ENCODE measurements at regions not wholly inside any gene's neighbourhood (a gene's known extent, or its start where the extent isn't known, plus 50 kb on each side); places are given as distances from the start of the nearest gene placed in this dataset.

DNA sequence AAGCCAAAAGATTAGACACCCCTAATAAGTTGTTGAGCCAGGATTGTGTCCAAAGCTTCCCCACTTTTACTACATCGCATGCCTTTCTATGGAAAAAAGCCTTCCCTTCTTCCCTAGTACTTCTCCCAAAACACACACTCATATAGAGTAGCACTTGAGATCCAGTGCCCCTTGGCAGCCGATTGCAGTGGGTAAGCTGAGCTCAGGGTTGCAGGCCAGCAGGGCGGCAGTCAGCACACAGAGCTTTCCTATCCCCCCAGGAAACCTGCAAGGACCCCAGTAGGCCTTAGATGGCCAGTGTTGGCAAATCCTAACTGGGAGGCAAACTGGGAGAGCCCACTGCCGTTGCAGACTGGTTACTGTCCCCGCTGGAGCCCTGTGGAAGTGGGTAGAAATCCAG, 75.7 kb upstream of the C15orf39 start:
- ChIA-PET CTCF (interaction anchor here (1.6 kb wide), 1 partner anchor 76 kb away, joined by 4 read pairs; the partner anchor contains the start of gene C15orf39), POLR2A (no interaction called here)
- Histone ChIP-seq H3K9ac (replicated peaks; ENCODE audit: extremely low read depth, insufficient read depth, low read length) (no peak overlapping the region), H4K20me1 (replicated peaks; ENCODE audit: control insufficient read depth, extremely low read depth, insufficient read depth, low read length) (no peaks in the 10 kb centered on the region), H3K79me2 (ENCODE audit: control insufficient read depth, insufficient read depth, low read length) (no peaks in the 10 kb centered on the region), H3K27ac (ENCODE audit: insufficient read depth, low read depth, low read length) (no peak overlapping the region), H3K4me2 (ENCODE audit: insufficient read depth, low read length) (no peak overlapping the region), H3K9me3 (replicated peaks; ENCODE audit: control insufficient read depth, insufficient read depth, low read length) (no peaks in the 10 kb centered on the region), H2AFZ (ENCODE audit: low read depth, low read length) (no peak overlapping the region), H3K27me3 (ENCODE audit: control insufficient read depth in 2 of 2, insufficient read depth in 2 of 2, low read length in 2 of 2) (no peaks in the 10 kb centered on the region), H3K9me1 (replicated peaks; ENCODE audit: control insufficient read depth, extremely low read depth, insufficient read depth, low read length) (no peaks in the 10 kb centered on the region), H3K4me3 (replicated peaks in 1 of 3; ENCODE audit: insufficient read depth in 1 of 3, low read depth in 1 of 3, low read length in 3 of 3) (no peak overlapping the region), H3K4me1 (ENCODE audit: control insufficient read depth, extremely low read depth, insufficient read depth, low read length) (no peaks in the 10 kb centered on the region), H3K36me3 (ENCODE audit: control insufficient read depth in 2 of 2, extremely low read depth in 1 of 2, insufficient read depth in 2 of 2, low read length in 2 of 2) (no peaks in the 10 kb centered on the region)
- no TSS peak for BruUV-seq (replicated peaks)
- intact Hi-C loops (cut with micrococcal nuclease) (loop anchor here (2.0 kb wide), 1 partner anchor 17 kb away; no protein-coding TSS in a partner anchor), dilution Hi-C loops (cut with MboI; ENCODE audit: extremely low pct_ligation_motif_present, low sequenced_read_pairs) (no loop called here)
- no peak for FAIRE-seq
- no peak for DNase-seq (ENCODE audit: low read depth, low spot score)
- TF ChIP-seq POLR2AphosphoS5 (IDR thresholded peaks at IDR 0.05; ENCODE audit: insufficient read depth, low read depth, low read length): no peak
- no peak for TF ChIP-seq FOS (IDR thresholded peaks at IDR 0.05; ENCODE audit: borderline replicate concordance, insufficient read depth, low read length)
- TF ChIP-seq, protein P1, sequence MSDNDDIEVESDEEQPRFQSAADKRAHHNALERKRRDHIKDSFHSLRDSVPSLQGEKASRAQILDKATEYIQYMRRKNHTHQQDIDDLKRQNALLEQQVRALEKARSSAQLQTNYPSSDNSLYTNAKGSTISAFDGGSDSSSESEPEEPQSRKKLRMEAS (IDR thresholded peaks at IDR 0.05; ENCODE audit: insufficient read depth, insufficient read length): no peak
- no peak for TF ChIP-seq CTCF (IDR thresholded peaks at IDR 0.05; ENCODE audit: extremely low read depth in 1 of 2, insufficient read depth in 1 of 2, low read depth in 1 of 2, low read length in 2 of 2)
- no peak for TF ChIP-seq GATA2 (IDR thresholded peaks at IDR 0.05; ENCODE audit: insufficient read depth, insufficient read length, low read depth, low read length)
- no peak for TF ChIP-seq POLR2A (IDR thresholded peaks at IDR 0.05; ENCODE audit: low read depth, low read length)
- TF ChIP-seq EZH2 (IDR thresholded peaks at IDR 0.05; ENCODE audit: borderline replicate concordance, low read depth, low read length, severe bottlenecking): no peak
- no peak for TF ChIP-seq MYC (IDR thresholded peaks at IDR 0.05; ENCODE audit: low read depth, low read length)
- no peak for TF ChIP-seq JUN (IDR thresholded peaks at IDR 0.05; ENCODE audit: borderline replicate concordance, insufficient read depth, insufficient read length, low read depth)

All from endothelial cell of umbilical vein (primary cell).